ENCODE measurements at regions not wholly inside any gene's neighbourhood (a gene's known extent, or its start where the extent isn't known, plus 50 kb on each side); places are given as distances from the start of the nearest gene placed in this dataset.

DNA sequence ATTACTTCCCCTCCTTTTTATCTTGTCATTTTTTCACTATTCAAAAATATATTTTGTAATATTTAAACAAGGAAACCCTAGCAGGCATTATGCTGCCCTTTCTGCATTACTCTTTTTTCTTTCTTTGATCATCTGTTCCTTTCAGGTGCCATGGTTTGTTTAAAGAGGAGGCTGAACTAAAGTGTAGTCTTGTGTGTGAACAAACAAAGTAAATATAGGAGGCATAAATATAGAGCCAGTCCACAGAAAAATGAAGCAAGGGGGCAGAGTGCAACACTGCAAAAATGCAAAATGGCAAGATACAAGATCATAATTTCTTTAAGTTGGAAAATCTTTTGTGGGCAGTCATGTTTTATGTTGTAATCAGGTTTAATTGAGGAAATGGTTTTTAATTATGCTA is 947.3 kb upstream of the COX7C start:
- H3K4me3 ChIP-seq (ENCODE audit: low read depth, low read length), result no peak overlapping the region
- no peak for DNase-seq (ENCODE audit: low read depth, low spot score)
- in situ Hi-C loops (cut with HindIII; ENCODE audit: low sequenced_read_pairs), result no loop called here
- TF ChIP-seq, protein P1, sequence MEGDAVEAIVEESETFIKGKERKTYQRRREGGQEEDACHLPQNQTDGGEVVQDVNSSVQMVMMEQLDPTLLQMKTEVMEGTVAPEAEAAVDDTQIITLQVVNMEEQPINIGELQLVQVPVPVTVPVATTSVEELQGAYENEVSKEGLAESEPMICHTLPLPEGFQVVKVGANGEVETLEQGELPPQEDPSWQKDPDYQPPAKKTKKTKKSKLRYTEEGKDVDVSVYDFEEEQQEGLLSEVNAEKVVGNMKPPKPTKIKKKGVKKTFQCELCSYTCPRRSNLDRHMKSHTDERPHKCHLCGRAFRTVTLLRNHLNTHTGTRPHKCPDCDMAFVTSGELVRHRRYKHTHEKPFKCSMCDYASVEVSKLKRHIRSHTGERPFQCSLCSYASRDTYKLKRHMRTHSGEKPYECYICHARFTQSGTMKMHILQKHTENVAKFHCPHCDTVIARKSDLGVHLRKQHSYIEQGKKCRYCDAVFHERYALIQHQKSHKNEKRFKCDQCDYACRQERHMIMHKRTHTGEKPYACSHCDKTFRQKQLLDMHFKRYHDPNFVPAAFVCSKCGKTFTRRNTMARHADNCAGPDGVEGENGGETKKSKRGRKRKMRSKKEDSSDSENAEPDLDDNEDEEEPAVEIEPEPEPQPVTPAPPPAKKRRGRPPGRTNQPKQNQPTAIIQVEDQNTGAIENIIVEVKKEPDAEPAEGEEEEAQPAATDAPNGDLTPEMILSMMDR (IDR thresholded peaks at IDR 0.05; ENCODE audit: low read depth, low read length), result no peak

DNA sequence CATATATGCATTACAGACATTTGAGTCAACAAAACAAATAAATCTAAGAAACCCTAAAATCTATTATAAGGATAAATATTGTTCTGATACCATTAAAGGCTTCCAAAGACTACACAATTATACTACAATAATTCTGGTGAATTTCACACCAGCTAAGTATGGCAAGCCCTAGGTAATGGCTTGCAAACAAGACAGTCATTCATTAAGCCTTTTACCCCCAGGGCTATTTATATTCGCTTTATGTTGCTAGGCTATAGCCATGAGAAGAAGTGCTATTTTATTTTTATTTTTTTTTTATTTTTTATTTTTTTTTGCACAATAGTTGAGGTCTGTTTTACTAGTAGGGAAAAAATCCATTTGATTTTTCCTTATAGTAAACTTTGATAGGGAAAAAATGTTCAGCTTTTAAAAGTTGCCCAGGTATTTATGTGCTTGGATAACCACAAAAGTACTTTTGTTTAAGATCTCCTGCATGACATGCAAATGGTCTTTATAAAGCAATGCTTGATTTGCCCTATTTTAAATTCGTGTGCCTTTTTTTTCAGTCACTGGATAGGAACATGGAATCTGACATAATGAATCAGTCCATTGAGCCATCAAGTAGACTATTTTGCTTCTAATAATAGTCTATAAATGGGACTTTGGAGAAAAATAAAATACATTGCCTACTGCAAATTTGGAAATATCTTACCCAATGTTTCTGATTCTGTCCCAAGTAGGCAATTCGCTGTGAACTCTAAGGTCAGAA is 946.3 kb upstream of the COX7C start:
- TF ChIP-seq, protein P1 (IDR thresholded peaks at IDR 0.05; ENCODE audit: low read depth, low read length), result no peak
- in situ Hi-C loops (cut with HindIII; ENCODE audit: low sequenced_read_pairs), result no loop called here
- H3K4me3 ChIP-seq (ENCODE audit: low read depth, low read length), result no peak overlapping the region
- DNase-seq (ENCODE audit: low read depth, low spot score), result no peak

DNA sequence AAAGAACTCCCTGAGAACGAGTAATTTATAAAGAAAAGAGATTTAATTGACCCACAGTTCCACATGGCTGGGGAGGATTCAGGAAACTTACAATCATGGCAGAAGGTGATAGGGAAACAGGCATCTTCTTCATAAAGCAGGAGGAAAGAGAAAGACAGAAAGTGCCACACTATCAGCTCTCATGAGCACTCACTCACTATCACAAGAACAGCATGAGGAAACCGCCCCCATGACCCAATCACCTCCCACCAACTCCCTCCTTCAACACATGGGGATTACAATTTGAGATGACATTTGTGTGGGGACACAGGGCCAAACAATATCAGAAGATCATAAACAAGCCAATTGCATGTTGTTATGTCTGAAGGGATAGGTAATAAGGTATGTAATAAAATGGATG is 935.9 kb upstream of the COX7C start:
- in situ Hi-C loops (cut with HindIII; ENCODE audit: low sequenced_read_pairs), result no loop called here
- no peak overlapping the region for H3K4me3 ChIP-seq (ENCODE audit: low read depth, low read length)
- TF ChIP-seq, protein P1 (IDR thresholded peaks at IDR 0.05; ENCODE audit: low read depth, low read length), result no peak
- DNase-seq (ENCODE audit: low read depth, low spot score), result no peak

DNA sequence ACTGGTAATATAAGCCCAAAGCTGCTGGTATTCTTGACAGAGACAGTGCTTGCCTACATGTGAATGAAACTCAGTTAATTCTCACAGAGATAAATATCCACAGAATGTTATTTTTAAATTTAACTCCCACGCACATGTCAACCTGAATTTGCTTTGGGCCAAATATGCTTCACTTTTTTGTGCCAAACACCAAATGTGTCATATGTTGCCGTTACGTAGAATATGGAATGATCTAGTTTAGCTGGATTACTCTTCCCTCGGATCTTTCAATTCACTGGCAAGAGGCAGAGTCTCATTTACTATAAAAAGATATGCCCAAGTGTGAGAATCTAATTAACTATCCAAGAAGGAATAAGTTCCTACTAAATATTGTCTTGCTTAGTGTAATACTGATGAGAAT is 933.4 kb upstream of the COX7C start:
- TF ChIP-seq, protein P1 (IDR thresholded peaks at IDR 0.05; ENCODE audit: low read depth, low read length), result no peak
- no peak for DNase-seq (ENCODE audit: low read depth, low spot score)
- in situ Hi-C loops (cut with HindIII; ENCODE audit: low sequenced_read_pairs), result no loop called here

DNA sequence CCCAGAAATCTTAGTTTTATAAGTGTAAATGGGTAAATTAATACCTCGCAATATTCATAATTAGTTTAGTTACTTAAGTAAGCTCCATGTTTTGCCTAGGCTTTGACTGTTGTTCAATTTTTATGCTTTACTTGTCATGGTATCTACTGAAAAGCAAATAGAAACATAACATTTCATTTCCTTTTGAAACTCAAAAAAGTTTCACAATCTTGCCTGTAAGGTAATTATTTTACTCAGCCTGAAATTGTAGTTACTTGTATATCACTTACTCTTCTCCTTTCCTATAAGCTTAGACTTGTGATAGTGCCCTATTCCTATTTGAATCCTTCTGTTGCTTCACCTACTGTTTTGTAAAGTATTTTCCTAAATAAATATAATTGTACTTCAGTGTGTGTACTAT is 914.4 kb upstream of the COX7C start:
- H3K4me3 ChIP-seq (ENCODE audit: low read depth, low read length), result no peak overlapping the region
- no peak for DNase-seq (ENCODE audit: low read depth, low spot score)
- in situ Hi-C loops (cut with HindIII; ENCODE audit: low sequenced_read_pairs), result no loop called here
- TF ChIP-seq, protein P1 (IDR thresholded peaks at IDR 0.05; ENCODE audit: low read depth, low read length), result no peak

More for the DNA sequence above, 933.4 kb upstream of the COX7C start:
- no peak overlapping the region for H3K4me3 ChIP-seq (ENCODE audit: low read depth, low read length)

DNA sequence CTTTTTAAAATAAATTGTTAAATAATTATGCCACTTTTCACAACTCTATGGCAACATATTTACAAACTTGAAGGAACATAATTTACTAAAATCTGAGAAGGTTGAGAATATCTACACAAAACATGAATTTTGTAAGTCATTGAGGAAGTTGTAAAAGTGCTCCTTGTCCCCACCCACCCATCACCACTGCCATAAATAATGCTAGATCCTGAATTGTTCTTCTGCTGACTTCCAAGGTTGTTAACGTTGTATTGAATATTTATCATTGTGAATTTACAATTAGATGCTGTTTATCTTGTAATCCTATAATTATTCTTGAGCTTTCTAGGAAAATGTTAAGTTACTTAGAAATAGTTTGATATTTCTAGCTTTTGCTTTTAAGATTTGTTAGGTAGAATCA is 908.0 kb upstream of the COX7C start:
- in situ Hi-C loops (cut with HindIII; ENCODE audit: low sequenced_read_pairs), result no loop called here
- no peak for DNase-seq (ENCODE audit: low read depth, low spot score)
- H3K4me3 ChIP-seq (ENCODE audit: low read depth, low read length), result no peak overlapping the region
- TF ChIP-seq, protein P1 (IDR thresholded peaks at IDR 0.05; ENCODE audit: low read depth, low read length), result no peak

Data from astrocyte of the spinal cord (primary cell).